Adrenal gland (tissue), 9 donors: ENCODE measurements at regions not wholly inside any gene's neighbourhood (a gene's known extent, or its start where the extent isn't known, plus 50 kb on each side); places are given as distances from the start of the nearest gene placed in this dataset.
"Not testable (repeated sequence)": the region's sequence is repeated elsewhere in the genome, so short reads cannot be mapped to it uniquely, and the experiment has no call there.

Experiments used
- DNase-seq, 7 donors: peaks; one replicate each; pipeline ENCODE4 v3.0.0-alpha.2; 2019 to 2020
- H3K27ac ChIP-seq, 5 donors: fragments of 200-600 bp; sonication (generic) in 4 of 5; 1 replicate in 3 of 5; 2 replicates in 2 of 5; pipeline versions ENCODE4 v1.5.1 to v1.8.0; 2016 to 2020; ENCODE audit warnings: mild to moderate bottlenecking in 1 of 5
- H3K27me3 ChIP-seq: fragments of 200-600 bp; 2 replicates; pipeline ENCODE4 v1.8.0; 2021
- H3K36me3 ChIP-seq, 2 donors: fragments of 200-600 bp; replicated peaks in 1 of 2; 1 replicate in 1 of 2; 2 replicates in 1 of 2; pipeline versions ENCODE4 v1.5.1 to v1.8.0; 2018 to 2022
- H3K4me1 ChIP-seq, 2 donors: fragments of 200-600 bp; replicated peaks in 1 of 2; 1 replicate in 1 of 2; 2 replicates in 1 of 2; pipeline versions ENCODE4 v1.5.1 to v1.8.0; 2018 to 2021
- H3K4me3 ChIP-seq, 4 donors: fragments of 200-600 bp; sonication (generic) in 3 of 4; one replicate each; pipeline ENCODE4 v1.5.1; 2016 to 2018
- H3K9me3 ChIP-seq, 3 donors: fragments of 200-600 bp; sonication (generic) in 1 of 3; replicated peaks in 1 of 3; 1 replicate in 2 of 3; 2 replicates in 1 of 3; pipeline versions ENCODE4 v1.5.1 to v1.8.0; 2016 to 2021
- WGBS, 4 donors: extraction: QIAGEN DNeasy Blood & Tissue Kit in 2 of 4; methylation state at CpG; one replicate each; pipeline versions ENCODE4 v1.1.5 to v1.1.7; 2013 to 2017; 5-methylcytosine and 5-hydroxymethylcytosine counted together
- intact Hi-C, 2 donors: fragments of 100-400 bp; cut with DNase I; formaldehyde crosslinking; loops; one replicate each; pipeline versions ENCODE4 v1.14.1 to v1.15.0; 2022 to 2023
- donor health status: healthy with polysubstance abuse.
- donor health status: Bipolar disorder and iron deficiency.
- donor health status: DM: yes; HTN: yes; CAD: no.
- donor health status: DM: no; HTN: no; CAD: no.
- donor health status: DM: no; HTN: no; CAD: no.

DNA sequence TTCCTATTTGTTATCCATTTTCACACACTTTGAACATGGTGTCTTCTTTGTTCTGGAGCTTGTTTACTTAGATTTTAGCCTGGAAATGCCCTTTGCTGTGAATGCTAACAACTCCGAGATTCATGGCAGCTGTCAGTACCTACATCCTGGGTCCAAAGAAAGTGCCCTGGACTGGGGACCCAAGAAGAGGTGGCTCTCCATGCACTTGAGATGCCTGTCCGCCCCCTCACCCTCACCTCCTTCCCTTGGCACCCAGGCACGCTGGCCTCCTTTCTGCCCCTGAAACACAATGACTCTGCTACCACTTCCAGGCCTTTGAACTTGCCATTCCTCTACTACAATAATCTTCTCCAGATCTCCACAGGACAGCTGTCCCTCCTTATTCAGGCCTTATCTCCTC is 324.2 kb downstream of the ANAPC1 start:
- H3K4me3 ChIP-seq, H3K9me3 ChIP-seq, H3K4me1 ChIP-seq, H3K36me3 ChIP-seq, DNase-seq, H3K27ac ChIP-seq, H3K27me3 ChIP-seq, intact Hi-C loops: not testable (repeated sequence)
- 73 to 100% methylated on average over 1 of the region's 3 CpGs; no CpG with 5 or more reads in 2 of the 4 donors for WGBS, 4 donors

DNA sequence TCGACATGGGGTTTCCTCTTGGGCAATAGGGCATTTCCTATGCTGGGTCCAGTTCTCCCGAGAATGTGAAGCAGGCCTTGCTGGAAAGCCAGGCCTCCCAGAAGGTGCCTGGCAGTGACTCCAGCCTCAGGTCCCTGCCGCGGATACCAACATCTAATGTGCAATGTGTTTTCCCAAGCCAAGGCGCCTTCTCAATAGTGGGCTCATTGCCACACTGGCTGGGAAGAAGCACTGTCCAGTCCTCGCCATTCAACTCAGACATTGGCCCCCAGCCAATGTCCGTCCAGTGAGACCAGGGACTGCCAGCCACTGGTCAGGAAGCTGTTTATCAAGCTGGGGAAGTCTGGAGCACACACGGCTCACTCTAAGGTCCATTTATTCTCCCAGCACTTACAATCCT is 317.9 kb downstream of the ANAPC1 start:
- 37 to 54% (median 42%) methylated on average over 8 of the region's 8 CpGs for WGBS, 4 donors
- H3K4me1 ChIP-seq, intact Hi-C loops, H3K4me3 ChIP-seq, H3K9me3 ChIP-seq, H3K27me3 ChIP-seq, H3K27ac ChIP-seq, H3K36me3 ChIP-seq: not testable (repeated sequence)
- peak; percentile 29 to 86 (median 68) for DNase-seq

DNA sequence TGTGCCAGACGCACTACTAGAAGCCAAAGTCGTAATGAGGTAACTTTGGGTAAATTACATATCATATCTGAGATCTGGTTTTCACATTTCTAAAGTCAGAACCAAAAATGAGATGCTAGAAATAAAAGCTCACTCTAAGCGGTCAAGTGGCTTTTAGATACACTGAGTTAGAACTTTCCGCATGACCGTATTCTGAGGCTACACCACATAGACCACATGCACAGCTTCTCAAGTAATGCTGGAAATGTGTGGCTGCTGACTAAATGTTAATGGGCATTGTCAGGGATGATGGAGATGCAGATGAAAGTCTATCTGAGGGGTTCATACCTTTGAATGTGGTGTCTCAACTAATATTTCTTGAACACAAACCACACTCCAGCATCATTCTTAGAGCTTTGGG is 316.8 kb downstream of the ANAPC1 start:
- H3K9me3 ChIP-seq, H3K27ac ChIP-seq: not testable (repeated sequence)
- 78 to 100% (median 90%) methylated on average over 1 to 5 of the region's 5 CpGs for WGBS, 4 donors

DNA sequence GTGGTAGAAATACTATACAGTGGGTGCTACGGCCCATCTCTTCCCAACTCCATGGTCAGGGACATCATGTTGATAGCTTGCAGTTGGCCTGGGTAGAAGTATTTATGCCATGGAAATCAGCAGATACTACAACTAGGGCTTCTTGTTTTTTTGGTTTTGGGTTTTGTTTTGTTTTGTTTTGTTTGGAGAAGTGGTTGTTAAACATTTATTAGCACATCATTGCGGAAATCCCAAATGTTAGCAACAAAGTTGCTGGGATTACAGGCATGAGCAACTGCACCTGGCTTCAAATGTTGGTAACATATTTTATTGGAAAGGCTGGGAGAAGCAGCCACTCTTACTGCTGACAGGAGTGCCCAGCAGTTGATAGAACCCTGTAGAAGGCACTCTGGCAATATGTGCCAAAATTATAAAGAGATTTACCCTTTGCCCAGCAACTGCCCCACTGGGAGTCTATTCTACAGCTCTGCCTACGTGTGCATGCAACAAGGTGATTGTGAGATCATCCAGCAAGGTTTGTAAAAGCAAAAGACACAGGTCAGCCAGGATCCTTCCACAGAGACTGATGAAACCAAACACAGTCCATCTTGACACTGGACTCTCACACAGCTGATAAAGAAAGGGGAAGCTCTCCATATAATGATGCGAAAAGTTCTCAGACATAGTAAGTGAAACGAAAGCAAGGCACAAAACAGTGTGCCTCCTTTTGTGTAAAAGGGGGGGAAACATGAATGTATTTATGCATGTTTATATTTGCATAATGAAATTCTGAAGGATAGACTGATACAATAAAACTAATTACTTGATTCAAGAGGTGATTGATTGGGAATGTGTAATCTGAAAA is 314.4 kb downstream of the ANAPC1 start:
- H3K4me1 ChIP-seq, H3K36me3 ChIP-seq, H3K9me3 ChIP-seq, H3K4me3 ChIP-seq, intact Hi-C loops, H3K27me3 ChIP-seq, DNase-seq, H3K27ac ChIP-seq: not testable (repeated sequence)
- 54 to 64% (median 61%) methylated on average over 4 of the region's 5 CpGs for WGBS, 4 donors

More for the DNA sequence above, 316.8 kb downstream of the ANAPC1 start:
- H3K27me3 ChIP-seq, DNase-seq, intact Hi-C loops, H3K4me3 ChIP-seq, H3K4me1 ChIP-seq, H3K36me3 ChIP-seq: not testable (repeated sequence)

DNA sequence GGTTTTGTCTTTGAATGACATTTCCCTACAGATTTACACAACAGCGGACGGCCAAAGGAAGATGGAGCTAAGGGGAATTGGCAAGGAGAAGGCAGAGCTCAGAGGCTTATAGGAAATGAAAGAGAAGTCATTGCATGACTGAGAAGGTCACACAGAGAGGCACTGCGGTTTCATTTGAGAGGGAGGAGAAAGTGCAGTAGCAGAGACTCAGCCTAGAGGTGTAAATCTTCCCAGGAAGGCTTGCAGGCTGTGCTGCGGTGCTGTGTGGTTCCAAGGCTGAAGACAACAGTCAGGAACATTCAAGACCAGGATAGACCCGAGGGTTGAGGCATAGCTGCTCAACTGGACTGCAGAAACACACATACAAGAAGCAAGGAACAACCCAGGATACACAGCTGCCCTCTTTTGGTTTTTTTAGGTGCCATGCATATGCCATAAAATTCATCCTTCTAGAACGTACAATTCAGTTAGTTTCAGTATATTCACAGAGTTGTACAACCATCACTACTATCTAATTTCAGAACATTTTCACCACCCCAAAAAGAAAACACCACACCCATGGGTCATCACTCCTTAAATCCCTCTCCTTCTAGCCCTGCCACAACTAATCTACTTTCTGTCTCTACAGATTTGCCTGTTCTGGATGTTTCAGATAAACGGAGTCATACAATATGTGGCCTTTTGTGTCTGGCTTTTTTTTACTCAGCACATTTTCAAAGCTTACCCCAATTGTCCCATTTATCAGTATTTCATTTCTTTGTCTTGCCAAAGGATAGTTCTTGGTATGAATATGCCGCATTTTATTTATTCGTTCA is 313.5 kb downstream of the ANAPC1 start:
- intact Hi-C loops, H3K4me3 ChIP-seq, H3K4me1 ChIP-seq, DNase-seq, H3K9me3 ChIP-seq, H3K27ac ChIP-seq, H3K36me3 ChIP-seq, H3K27me3 ChIP-seq: not testable (repeated sequence)
- WGBS, 4 donors: 36 to 54% (median 43%) methylated on average over 6 to 8 of the region's 9 CpGs

DNA sequence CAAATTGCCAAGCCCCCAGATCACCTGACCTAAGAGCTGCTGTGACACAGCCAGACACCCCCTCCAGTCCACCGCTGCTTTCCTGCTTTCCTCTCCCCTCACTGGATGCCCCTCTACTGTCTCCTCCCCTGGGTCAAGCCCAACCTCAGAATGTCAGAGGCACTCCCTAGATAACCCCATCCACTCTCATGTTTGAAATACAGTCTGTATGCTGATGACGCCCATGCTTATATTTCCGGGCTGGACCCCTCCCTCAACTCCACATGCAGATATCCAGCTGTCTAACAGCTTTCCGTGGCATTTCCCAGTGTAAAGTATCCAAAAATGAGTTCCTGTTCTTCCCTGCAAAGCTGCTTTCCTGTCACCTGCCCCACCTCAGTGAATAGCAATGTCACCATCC is 309.2 kb downstream of the ANAPC1 start:
- 88 to 92% (median 90%) methylated on average over 3 to 4 of the region's 4 CpGs for WGBS, 4 donors
- DNase-seq, H3K36me3 ChIP-seq, H3K4me1 ChIP-seq, H3K9me3 ChIP-seq, intact Hi-C loops, H3K27me3 ChIP-seq, H3K4me3 ChIP-seq, H3K27ac ChIP-seq: not testable (repeated sequence)

DNA sequence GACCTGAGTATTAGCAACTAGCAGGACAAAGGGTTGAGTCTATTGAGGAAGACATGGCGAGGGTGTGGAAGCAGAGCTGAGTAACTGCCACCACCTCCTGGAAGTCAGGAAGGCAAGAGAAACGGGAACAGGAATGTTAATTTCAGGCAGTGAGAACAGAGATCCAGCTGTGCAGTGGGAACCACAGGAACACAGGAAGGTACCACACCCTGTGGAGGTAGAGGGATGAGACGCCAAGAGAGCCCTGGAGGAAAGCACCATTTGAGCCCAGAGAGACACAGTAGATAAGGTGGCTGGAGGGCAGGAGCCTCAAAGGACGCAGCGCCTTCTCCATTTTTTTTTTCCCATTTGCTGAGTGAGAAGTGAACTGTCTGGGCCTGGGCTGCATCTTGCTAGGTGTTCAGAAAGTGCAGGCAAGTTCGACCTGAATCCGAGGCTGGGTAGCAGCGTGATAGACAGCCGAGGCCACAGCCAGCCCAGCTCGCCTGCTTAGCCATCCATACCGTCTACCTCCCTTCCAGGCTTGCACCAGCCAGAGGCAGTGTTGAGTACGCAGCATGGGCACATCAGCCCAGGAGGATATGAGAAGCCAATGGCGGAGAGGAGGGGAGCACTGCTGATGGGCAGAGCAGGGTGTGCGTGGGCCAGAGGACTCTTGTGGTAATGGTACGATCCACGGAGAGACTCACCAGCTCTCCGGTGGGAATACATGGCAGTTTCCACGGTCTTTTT is 306.7 kb downstream of the ANAPC1 start:
- DNase-seq, H3K9me3 ChIP-seq, H3K27ac ChIP-seq, H3K4me3 ChIP-seq, intact Hi-C loops, H3K4me1 ChIP-seq, H3K36me3 ChIP-seq, H3K27me3 ChIP-seq: not testable (repeated sequence)
- 81 to 95% (median 88%) methylated on average over 15 to 17 of the region's 18 CpGs for WGBS, 4 donors

DNA sequence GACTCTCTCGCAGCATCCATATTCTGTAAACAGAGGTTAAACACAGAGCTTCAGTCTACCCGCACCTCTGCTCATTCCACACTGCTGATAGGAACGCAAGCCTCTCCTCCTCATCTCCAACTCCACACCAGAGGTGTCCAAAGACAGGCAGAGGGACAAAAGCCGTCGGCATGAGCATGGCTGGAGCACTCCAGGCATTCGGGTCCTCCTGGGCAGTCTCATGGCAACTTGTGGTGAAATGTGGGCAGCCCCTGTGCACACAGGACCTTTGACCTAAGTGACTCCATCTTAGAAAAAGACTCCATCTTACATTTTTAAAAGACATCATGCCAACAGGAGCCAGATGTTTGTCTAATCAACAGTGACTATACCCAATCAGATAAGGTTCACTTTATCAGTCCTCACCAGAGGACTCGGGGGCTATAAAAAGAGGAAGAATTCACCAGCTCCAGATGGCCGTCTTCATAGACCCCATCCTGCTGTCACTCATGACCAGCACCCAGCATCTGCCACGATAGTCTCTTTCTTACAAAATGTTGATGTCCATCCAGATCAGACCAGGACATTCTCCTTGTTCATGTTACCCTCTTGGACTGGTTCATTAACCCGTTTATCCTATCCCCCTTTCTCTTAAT is 304.4 kb downstream of the ANAPC1 start:
- 73 to 93% (median 90%) methylated on average over 2 to 9 of the region's 10 CpGs for WGBS, 4 donors

DNA sequence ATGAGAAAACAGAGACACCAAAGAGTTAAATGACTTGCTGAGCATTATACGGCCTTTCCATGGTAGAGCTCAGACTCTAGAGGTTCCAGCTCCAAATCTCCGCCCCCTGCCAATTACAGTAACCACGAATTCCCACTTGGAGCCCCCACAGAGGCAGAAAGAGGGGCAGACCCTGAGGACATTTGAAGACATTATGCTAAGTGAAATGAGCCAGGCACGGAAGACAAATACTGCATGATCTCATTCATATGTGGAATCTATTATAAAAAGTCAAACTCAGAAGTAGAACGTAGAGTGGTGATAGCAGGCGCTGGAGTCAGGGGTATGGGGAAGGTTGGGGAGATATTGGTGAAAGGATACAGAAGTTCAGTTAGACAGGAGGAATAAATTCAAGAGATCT is 303.4 kb downstream of the ANAPC1 start:
- DNase-seq, H3K27ac ChIP-seq, H3K27me3 ChIP-seq, H3K4me1 ChIP-seq, H3K36me3 ChIP-seq, H3K9me3 ChIP-seq, H3K4me3 ChIP-seq, intact Hi-C loops: not testable (repeated sequence)
- no CpG with 5 or more reads among the region's 6 CpGs for WGBS, 4 donors

More for the DNA sequence above, 304.4 kb downstream of the ANAPC1 start:
- H3K4me3 ChIP-seq, H3K27ac ChIP-seq, H3K9me3 ChIP-seq, H3K4me1 ChIP-seq, H3K36me3 ChIP-seq, H3K27me3 ChIP-seq, intact Hi-C loops, DNase-seq: not testable (repeated sequence)

DNA sequence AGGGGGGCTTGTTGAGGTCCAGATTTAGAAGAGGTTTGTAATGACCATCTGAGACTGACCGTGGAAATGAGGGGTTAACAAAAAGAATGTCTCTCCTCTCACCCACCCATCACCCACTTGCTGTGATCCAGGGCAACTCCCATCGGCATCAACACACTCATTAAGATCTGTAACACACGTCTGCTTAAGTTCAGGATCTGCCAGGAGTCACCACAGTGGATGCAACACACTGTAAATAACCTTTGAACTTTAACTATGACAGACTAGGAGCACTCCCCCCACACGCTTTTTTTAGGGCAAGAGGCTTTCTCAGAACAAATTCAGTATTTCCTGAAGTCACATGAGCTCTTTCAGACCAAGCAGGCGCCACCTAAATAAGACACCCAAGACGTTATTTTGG is 301.9 kb downstream of the ANAPC1 start:
- H3K27ac ChIP-seq, intact Hi-C loops: not testable (repeated sequence)
- 66 to 82% (median 73%) methylated on average over 6 of the region's 6 CpGs for WGBS, 4 donors

More for the DNA sequence above, 301.9 kb downstream of the ANAPC1 start:
- not testable (repeated sequence) for DNase-seq, H3K4me3 ChIP-seq, H3K27me3 ChIP-seq, H3K9me3 ChIP-seq, H3K4me1 ChIP-seq, H3K36me3 ChIP-seq
